Kidney glomerular epithelial cell (primary cell): ENCODE measurements at regions not wholly inside any gene's neighbourhood (a gene's known extent, or its start where the extent isn't known, plus 50 kb on each side); places are given as distances from the start of the nearest gene placed in this dataset.
"Not testable (repeated sequence)": the region's sequence is repeated elsewhere in the genome, so short reads cannot be mapped to it uniquely, and the experiment has no call there.

ENCODE experiments used
- DNase-seq: peaks from one replicate; lab custom pipeline; 2025; lab: John Stamatoyannopoulos, UW

DNA sequence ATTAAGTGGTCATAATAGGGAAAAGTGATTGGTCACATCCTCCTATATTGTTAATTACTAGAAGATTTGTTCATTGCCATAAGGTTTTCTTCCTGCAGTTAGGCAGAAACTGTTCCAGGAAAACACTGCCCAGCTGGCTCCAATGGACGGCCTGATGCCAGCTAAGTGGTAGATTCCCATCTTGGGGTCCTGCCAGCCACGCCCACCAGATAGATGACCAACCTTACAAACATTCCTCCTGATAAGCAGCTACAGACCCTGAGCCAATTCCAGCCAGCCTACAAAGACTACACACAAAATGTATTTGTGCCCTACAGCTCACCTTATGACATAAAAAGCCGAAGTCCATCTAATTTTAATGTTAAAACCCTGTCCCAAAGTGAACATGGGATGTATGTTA lies 685.9 kb upstream of the USP15 start:
- DNase-seq: no peak

GRCh38 chr12:61584943-61585342 lies 675.3 kb upstream of the USP15 start:
- DNase-seq: no peak

DNA sequence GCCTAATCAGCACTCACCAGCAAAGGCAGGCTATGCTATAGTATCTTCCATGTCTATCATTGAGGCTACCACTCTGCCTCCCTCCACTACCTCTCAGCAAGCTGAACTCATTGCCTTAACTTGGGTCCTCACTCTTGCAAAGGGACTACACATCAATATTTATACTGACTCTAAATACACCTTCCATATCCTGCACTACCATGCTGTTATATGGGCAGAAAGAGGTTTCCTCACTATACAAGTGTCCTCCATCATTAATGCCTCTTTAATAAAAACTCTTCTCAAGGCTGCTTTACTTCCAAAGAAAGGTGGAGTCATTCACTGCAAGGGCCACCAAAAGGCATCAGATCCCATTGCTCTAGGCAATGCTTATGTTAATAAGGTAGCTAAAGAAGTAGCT lies 669.3 kb upstream of the USP15 start:
- not testable (repeated sequence) for DNase-seq

GRCh38 chr12:61610143-61610542 lies 650.1 kb upstream of the USP15 start:
- no peak for DNase-seq

DNA sequence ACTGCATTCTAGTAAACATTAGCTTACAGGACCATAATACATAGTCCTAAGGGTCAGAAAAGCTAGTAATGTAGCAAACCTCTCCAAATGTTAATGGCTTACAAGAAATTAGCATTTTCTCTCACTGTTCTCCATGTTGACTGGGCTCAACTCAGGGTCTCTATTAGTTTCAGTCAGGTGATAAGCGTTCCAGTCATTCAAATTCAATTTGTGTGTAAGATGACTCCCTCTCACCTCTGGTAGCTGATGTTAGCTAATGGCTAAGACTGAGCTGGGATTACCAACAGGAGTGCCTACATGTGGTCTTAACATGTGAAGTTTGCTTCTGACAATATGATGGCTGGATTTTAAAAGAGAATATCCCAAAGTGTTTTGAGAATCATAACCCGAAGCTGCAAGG lies 630.5 kb upstream of the USP15 start:
- no peak for DNase-seq

GRCh38 chr12:61646639-61647038 lies 613.6 kb upstream of the USP15 start:
- DNase-seq: no peak

- DNase-seq: no peak
Measured at GRCh38 chr12:61647566-61647965, 612.6 kb upstream of the USP15 start.

- no peak for DNase-seq
Measured at GRCh38 chr12:61652265-61652664, 607.9 kb upstream of the USP15 start.

GRCh38 chr12:61654698-61655097 lies 605.5 kb upstream of the USP15 start:
- DNase-seq: peak; percentile 35

- DNase-seq: no peak
Measured at GRCh38 chr12:61655241-61655640, 605.0 kb upstream of the USP15 start.

DNA sequence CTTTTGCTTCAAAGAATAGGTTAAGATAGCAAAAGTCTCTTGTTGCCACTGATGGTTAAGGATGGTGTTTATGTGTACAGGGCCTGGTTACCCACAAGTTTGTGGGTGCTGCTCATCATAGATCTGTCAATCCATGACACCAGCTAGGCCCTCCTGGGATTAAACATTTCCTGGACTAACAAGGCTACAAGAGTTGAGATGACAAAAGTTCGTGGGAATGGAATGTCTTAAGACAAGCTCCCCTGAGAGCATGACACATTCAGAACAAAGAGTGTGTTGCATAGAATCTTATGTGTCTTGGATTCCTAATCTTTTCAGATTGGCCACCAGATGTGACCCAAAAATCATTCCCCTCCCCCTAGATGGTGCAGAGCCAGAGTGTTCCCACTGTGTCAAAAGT lies 592.5 kb upstream of the USP15 start:
- DNase-seq: no peak

DNA sequence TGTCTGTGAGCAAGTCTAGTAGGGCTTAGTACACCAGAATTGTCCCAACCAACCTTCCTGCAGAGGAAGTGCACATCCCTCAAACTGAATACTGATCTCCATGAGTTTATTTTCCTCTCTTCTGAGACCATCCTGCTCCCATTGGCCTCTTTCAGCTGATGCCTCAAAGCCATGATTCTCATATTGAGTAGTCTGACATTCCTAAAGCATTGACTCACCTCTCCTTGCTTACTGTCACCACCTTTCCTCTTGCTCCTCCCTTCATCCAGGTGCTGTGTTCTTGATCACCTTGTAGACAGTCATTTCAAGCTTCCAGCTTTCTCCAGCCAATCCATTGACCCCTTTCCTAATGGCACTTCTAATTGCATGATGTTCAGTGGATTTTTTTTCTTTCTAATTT lies 583.7 kb upstream of the USP15 start:
- no peak for DNase-seq

DNA sequence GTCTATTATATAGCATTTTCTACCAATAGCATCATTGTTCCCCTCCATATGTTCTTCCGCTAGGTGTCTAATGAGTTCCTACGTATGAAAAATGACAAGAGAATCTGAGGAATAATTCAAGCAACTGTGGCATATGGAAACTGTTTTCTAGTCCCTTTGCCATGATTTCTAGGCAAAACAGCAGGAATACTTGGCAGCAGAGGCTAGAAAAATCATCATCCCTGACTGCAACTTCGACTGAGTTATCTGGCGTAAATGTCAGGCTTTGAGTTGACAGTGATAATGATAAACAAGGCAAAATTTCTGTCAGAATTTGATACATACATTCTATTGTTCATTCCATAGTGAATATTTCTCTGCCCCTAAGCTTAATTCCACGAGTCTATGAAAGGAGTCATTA lies 572.8 kb upstream of the USP15 start:
- DNase-seq: no peak

DNA sequence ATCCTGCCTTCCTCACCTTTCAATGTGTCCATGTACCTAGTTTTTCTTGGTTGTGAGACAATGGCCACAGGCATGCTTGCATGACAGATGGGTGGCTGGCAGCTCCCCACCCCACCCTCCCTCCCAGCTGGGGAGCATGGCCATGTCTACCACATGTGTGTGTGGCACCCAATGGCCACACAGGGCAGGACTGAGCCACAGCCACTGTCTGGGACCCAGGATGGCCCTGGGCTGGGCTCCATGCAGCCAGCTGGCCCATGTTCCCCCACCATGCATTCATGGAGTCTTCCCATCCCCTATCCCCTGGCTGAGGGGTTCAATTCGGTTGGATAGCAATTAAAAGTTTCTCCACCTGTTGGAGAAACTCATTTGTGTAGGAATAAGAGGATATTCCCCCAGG lies 566.0 kb upstream of the USP15 start:
- DNase-seq: no peak

GRCh38 chr12:61701471-61701870 lies 558.7 kb upstream of the USP15 start:
- no peak for DNase-seq

DNA sequence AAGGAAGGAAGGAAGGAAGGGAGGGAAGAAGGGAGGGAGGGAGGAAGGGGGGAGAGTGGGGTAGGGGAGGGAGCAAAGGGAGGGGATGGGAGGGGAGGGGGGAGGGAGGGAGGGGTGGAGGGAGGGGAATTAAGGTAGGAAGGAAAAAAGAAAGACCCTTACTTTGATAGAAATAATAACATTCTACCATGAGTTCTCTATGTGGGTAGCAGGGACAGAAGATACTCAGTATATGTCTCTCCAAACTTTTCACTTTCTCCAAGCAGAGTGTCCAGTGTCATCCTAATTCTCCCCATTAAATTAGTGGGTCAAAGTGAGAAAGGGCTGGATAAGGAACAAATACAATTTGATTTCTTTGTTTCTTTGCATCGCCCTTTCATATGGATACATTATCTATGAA lies 553.4 kb upstream of the USP15 start:
- DNase-seq: no peak

DNA sequence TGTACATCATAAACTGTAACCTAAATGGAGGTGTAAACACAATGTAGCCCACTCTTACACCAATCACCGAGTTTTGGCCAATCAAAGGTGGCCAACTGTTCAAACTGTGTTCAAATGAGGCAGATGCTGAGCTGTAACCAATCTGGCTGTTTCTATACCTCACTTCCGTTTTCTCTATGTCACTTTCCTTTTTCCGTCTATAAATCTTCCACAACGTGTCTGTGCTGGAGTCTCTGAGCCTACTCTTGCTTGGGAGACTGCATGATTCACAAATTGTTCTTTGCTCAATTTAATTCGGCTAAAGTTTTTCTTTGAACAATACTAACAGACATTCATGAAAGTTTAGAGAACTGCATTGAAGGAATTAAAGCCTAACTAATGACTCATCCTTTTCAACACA lies 547.1 kb upstream of the USP15 start:
- peak; percentile 71 for DNase-seq

- DNase-seq: no peak
Measured at GRCh38 chr12:61717986-61718385, 542.2 kb upstream of the USP15 start.

DNA sequence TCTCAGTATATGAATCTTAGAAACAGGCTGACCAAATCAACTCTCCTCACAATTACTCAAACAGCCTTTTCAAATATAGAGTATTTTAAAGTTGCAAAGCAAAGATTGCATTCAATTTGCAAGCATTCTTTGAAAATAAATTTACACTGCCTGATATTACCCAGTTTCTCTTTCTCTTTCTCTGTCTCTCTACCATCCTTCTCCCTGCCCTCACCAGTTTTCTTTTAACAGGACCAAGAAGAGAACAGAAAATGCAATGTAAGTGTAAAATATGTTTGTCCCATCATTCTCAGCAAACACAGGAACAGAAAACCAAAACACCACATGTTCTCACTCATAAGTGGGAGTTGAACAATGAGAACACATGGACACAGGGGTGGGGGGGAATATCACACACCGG lies 520.3 kb upstream of the USP15 start:
- no peak for DNase-seq

- no peak for DNase-seq
Measured at GRCh38 chr12:61750604-61751003, 509.6 kb upstream of the USP15 start.

DNA sequence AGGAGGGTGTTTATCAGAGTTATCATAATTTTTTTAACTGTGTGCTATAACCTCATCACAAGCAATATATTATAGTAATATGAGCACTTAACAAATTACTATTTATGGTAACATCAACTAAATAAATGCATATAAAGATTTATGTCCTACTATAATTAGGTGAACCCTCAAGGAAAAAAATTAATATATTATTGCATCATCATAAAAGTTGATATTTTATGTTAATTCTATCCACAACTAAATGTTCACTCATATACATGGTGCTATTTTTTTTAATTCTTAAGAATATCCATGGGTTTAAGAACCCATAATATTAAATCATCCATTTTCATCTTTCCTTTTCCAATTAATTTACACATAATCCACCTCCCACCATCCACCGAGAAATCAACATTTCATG lies 506.0 kb upstream of the USP15 start:
- no peak for DNase-seq

GRCh38 chr12:61757831-61758505 lies 502.2 kb upstream of the USP15 start:
- DNase-seq: peak; percentile 49

GRCh38 chr12:61758661-61759060 lies 501.5 kb upstream of the USP15 start:
- no peak for DNase-seq

DNA sequence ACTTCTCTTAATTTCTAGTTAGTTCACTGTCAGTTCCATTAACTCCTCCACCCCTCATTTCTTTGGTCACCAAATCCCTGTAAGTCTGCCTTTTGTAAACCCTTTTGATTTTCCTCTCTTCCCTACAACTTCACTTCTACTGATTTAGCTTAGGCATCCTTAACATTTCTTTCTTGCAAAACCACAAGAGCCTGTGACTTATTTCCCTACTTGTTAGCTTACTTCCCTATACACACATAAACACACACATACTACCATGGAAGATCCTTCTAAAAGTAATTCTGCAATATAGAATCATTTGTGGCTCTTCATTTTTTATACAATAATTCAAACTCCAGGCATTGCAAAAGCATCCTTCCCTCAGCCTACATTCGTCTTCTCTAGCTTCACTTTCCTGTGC lies 494.3 kb upstream of the USP15 start:
- DNase-seq: no peak

GRCh38 chr12:61780435-61780834 lies 479.8 kb upstream of the USP15 start:
- DNase-seq: no peak
